GM19035 (cell line): ENCODE measurements at regions not wholly inside any gene's neighbourhood (a gene's known extent, or its start where the extent isn't known, plus 50 kb on each side); places are given as distances from the start of the nearest gene placed in this dataset.
"Not testable (repeated sequence)": the region's sequence is repeated elsewhere in the genome, so short reads cannot be mapped to it uniquely, and the experiment has no call there.

Experiments
- ATAC-seq: cut with Tn5 transposase; IDR thresholded peaks from one replicate; pipeline ENCODE4 v1.9.1; 2021; ENCODE audit not compliant: unreplicated experiment

DNA sequence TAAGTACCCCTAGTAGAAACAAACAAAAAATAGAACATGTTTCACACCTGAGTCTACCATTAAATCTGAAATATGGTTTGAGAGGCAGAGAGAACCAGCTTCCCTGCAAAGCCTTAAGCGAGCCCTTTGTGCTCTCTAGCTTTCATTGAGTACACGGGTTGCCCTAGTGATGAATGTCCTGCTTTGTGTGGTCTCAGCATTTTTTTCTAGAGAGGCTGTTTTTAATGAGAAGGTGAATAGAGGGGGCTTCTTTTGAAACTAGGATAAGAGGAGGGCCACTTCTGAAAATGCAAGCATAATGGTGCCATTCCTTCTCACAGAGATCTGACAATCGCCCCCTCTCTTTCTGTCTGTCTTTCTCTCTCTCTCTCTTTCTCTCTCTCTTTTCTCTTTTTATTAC lies 131.3 kb downstream of the MACIR start:
- ATAC-seq, result no peak

DNA sequence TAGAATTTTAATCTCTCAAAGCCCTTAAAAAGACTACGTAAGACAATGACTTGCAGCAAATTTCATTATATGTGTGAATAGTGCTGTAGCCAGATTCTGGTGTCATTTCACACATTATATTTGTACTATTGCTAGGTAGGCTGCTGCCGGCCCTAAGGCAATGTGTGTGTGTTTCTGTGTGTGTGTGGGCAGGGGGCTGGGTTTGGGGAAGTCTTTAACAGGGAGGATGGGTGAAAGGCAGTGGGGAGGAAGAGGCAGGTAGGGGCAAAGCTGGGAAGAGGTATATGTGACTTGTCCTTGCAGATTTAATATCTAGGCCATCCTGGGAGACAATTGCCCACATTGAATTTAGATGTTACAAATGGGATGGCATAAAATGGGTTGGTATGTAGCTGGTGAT lies 130.8 kb downstream of the MACIR start:
- ATAC-seq, result no peak

DNA sequence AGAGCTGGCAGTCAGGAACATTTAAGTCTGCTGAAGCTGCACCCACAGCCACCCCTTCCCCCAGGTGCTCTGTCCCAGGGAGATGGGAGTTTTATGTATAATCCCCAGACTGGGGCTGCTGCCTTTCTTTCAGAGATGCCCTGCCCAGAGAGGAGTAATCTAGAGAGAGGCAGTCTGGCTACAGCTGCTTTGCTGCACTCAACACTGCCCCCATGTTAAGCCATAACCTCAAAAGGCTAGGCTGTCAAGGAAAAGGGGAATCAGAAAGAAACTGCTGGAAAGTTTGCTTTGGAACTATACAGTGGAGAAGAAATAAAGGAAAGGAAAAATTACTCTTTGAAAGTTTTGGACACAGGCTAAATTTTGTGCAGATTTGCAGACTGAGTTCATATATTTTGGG lies 127.2 kb downstream of the MACIR start:
- no peak for ATAC-seq

DNA sequence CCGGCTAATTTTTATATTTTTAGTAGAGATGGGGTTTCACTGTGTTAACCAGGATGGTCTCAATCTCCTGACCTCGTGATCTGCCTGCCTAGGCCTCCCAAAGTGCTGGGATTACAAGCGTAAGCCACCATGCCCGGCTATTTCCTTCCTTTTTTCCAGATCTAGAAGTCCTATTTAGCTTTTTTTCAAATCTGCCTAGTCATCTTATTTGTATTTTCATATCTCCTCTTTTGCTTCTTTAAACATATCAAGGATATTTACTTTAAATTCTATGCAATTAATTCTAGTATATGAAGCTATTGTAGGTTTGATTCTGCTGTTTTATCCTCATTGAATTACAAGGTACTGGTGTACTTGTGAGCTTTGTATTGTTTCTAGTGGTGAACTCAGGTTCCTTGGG lies 119.1 kb downstream of the MACIR start:
- ATAC-seq, result not testable (repeated sequence)

DNA sequence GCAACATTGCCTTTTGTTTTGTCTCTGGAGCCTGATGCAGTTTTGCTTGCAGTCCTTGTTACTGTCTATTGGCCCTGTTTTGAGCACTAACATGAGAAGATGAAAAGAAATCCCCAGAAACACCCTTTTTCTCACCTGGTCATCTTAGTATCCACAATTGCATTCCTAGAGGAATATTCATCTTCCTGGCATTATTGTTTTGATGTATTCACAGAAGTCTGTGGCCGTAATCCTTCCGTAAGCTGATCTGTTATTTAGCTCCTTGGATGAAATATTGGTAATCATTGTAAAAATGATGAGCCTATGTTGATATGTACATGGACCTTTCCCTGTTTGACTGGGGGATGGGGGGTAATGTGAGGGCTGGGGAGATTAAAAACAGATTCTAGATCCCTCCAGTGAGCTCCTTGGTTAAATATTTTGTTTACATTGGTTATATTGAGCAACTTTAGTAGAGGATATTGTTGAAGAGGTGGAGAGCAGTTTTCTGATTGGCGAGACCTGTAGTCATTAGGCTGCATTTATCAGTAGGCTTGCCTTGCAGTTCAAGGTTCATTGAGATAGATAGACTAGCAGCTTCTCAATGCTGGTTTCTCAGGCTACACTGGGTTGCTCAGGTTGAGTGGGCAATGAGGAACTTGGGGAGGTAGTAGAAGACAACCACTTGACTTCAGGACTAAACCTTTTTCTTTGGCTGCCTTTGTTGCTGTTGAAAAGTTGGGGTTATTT lies 117.5 kb downstream of the MACIR start:
- ATAC-seq, result no peak

DNA sequence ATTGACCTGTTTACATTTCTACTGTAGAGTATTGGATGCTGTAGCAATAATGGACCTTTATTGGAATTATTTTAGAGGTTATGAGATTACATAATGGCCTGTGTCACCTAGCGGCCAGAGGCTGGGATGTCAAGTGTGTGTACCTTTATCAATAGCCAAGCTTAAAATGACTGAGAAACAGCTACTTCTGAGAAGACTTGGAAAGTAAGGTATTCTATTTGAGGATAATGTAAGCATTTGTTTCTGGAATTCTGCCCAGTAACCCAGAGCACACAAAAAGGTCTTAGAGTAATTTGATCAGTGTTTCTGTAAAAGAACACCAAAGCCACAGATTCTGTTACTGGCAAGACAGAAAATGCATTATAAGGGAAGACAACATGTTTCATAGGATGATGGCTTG lies 116.8 kb downstream of the MACIR start:
- no peak for ATAC-seq

DNA sequence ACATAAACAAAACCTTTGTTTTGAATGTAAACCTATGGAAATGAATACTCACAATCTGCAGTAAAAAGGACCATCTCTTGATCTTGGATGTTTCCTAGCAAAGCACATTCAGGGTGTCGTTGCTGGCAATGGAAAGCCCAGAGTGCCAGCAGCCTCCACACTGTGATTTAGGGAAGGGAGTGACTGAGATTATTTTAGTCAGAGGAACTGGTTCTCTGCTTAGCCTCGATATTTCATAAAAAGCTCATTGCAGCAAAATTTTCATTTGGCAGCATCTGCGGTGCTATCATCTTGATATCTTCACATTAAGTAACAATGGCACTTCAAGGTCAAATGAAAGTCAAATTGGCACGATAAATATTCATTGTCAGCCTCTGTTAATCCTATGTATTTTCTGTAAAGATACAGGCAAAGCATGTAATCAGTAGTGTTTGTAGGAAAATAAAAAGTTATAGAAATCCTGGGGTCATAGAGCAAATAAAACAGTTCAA lies 116.0 kb downstream of the MACIR start:
- no peak for ATAC-seq

DNA sequence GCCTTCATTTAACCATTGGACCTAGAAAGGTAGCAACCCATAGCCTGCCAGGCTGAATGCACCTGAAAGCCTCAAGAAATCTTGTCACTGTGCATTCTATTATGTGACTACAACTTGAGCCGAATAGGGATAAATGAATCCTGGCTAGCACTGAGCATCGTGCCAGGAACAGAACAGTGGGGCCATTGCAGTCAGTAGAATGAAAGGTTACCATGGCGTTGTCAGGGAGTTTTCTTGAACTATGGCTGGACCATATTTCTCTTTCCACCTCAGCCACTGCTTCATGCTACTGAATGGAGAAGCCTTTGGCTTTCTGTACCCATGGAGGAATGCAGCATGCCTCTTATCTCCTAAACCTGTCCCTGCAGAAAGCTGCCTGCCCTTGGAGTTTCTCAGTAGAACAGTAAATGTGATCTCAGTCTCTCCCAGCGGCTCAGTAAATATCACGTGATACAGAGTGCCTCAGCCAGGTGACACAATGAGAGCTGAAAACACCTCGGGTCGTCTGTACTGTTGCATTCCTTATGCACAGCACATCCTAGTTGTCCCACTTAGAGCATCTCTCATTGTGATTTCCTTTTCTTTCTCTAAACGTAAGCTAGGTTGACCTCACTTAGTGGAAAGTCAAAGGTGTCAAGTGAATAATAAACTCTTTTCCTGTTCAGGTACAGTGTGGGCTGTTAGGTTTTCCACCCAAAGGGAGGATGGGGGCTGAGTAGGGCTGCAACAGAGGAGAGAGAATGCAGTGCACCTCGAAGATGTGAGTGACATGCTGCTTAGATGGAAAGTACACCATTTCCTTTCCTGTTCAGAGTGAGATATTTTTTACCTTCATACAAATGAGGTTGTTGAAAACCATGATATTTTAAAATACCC lies 115.3 kb downstream of the MACIR start:
- no peak for ATAC-seq

DNA sequence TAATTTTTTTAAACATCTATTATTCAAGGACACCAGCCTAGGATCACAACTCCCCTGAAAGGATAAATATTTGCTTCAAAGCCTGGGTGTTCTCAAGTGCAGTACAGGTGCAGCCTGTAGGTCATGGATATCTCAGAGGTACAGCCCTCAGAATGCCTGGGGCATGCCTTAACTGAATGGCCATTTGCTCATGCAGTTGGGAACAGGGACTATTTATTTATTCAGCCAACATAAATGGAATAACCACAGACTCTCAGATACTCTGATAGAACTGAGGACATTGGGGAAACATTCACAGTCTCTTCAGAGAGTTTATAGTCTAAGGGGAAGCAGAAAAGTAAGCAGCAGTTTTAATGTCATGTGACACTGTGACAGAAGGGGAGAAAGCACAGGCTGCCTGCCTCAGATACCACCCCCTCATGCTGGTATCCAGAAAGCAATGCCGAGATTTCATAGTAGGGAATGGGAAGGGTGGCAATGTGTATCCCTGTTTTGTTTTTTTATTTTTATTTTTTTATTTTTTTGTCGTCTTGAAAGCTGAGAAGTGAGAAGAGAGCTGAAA lies 112.6 kb downstream of the MACIR start:
- no peak for ATAC-seq

DNA sequence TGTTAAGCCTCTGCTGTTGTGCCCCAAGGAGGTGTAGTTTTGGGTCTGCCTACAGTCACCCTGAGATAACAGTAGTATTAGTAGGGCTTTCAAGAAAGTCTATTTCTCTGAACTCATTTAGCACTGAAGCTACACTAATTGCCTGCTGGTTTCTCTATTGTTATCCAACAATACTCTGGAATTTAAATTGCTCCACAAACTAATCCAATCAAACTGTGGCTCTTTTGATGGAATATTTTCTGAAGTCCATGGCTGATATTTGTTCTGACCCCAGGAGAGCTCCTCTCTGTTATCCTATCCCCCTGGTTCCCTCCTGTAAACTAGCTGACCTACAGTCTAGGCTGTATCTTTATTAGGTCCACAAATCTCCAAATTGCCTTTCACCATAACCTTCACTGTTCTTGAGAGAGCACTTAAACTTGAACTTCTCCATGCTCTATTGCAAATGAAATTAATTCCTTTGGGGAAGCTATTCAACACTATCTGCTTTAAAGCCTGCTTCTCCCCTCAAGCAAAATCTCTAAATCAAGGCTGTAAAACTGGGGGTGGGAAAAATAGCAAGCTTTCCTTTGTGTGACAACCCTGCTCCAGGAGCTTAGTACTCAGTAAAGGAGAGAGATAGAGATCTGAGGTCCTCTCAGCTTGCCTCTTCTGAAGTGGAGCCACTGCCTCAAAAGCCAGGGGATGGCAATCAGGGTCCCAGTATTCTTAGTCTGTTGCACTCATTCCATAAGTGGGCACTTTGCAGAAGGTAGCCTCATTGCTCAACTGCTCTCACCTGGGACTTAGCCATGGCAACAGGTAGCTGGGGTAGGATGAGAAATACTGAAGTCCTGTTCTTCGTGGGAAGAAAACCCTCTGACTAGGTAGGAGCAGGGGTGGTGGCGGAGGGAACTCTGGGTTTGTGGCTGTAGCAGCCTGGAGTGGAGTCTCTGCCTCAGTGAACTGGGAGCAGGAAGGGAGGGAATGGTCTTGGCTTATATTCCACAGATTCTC lies 110.9 kb downstream of the MACIR start:
- no peak for ATAC-seq

DNA sequence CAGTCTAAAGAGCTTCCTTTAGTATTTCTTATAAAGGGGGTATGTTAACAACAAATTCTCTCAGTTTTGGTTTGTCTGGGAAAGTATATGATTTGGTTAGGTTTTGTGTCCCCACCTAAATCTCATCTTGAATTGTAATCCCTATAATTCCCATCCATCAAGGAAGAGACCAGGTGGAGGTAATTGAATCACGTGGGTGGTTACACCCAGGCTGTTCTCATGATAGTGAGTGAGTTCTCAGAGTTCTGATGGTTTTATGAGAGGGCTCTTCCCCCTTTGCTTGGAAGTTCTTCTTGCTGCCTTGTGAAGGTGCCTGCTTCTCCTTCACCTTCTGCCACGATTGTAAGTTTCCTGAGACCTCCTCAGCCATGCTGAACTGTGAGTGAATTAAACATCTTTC lies 109.1 kb downstream of the MACIR start:
- ATAC-seq, result no peak

DNA sequence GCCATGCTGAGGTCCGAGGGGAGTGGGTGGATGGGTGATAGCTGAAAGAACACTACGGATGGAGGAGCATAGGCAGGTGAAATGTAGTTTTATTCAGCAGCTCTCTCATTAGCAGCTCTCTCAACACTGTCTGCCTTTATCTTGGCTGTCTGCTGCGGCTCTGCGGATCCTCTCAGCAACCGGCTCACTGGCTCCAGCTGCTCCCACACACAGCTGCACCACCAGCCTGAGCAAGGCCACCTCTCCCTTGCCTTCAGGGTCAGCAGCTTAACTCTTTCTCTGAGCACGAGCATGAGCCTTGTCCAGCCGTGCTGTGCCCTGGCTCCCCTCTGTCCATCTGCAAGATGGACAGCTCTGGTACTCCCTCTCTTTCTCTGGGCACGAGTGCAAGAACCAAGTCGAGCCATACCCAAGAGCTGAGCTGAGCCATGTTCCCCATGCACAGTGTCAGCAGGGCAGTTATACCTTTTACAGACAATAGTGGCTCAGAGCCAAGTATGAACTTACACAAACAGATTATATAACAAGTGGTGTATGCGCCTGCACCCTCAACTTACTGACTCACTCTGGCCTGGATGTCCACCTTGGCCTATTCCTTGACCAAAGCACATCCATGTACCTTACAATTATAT lies 108.5 kb downstream of the MACIR start:
- ATAC-seq, result no peak

DNA sequence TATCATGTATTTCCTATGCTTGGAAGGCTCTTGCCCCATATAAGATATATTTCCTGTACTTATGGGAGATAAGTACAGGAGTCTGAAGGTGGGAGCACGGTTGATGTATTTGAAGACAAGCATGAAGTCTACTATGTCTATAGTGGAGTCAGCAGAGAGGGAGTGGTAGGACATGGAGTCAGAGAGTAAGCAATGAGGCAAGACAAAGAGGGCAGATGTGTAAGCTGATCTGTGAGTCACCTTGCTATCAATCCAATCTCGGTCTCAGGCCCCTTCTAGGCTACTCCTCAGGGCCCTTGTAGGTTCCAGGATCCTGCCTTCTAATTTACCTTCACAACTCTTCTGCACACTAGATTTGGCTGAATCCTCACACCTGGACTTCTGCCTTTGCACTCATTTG lies 105.5 kb downstream of the MACIR start:
- ATAC-seq, result no peak

DNA sequence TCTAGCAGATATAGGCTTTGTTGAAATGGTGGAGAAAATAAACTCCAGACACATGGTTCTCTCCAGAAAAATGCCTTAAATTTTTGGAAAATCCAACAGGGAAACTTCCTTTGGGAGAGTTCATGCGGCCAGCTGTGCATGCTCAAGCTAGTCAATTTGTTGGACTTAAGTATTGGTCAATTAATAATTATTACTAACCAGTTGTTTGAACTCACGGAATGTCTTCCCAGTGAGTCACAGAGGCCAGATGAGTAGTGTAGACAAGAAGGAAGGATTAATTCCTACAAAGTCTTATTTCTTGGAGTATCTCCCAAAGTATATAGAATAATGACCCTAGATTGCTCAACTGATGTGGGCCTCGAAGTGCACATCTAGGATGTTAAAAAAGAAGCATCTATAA lies 103.6 kb downstream of the MACIR start:
- ATAC-seq, result no peak

DNA sequence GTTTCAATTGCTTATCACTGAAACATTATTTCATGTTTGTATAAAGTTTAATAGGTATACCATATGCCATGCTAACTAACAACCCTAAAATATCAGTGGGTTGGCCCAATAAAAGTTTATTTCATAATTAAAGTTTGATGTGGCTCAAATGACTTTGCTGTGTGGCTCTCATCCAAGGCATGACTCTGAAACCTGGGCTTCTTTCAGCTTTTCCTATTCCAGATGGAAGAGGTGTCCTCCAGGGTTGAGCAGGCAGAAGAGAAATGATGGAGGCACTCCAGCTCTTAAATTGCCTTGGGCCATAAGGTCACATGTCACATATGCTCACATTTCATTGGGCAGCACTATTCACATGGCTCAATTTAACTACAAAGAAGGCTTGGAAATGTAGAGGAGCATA lies 101.9 kb downstream of the MACIR start:
- ATAC-seq, result no peak

DNA sequence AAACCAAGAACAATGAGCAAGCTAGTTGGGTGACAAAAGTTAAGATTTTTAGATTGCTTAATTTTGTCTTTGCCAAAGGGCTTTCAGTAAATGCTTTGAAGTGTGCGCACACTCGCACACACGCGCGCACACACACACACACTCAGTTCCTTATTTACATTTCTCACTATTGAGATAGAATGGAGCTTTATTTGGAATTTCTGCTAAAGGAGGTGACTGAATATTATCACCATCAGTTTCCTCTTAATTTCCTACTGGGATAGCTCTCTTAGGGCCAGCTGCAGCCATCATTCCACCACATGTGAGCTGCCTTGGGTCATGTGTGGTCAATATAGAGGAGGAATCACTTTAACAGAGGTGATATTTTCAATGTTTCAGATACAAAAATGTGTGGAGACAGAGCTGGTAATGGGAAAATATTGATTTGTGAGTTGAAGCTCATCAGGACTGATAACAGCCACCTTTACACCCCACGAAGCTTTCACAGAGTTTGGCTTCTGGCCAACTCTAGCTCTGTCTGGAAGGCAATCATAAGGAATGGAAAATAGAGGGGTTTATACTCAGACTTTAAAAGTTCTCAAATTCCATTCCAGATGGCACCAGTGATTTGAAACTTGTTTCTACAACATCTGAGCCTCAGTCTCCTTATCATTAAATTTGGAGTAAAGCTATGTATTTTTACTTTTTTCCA lies 99.9 kb downstream of the MACIR start:
- no peak for ATAC-seq

DNA sequence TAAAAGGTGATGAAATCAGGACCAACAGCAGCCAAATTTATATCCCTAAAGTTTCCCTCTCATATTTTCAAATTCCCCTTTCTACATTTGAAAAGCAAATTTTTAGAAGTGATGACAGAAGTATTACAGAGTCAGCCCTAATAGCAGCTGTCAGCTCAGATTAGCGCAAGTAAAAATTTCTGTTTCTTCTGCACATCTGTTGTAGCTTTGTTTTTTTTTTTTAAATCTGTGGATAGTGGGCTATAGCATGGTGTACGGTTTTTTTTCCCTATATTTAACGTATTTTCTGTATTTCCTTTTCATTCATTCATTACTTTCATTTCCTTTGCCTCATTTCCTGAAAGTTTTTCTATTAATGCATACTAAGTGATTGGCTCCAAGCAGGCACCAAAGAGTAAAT lies 99.1 kb downstream of the MACIR start:
- no peak for ATAC-seq

DNA sequence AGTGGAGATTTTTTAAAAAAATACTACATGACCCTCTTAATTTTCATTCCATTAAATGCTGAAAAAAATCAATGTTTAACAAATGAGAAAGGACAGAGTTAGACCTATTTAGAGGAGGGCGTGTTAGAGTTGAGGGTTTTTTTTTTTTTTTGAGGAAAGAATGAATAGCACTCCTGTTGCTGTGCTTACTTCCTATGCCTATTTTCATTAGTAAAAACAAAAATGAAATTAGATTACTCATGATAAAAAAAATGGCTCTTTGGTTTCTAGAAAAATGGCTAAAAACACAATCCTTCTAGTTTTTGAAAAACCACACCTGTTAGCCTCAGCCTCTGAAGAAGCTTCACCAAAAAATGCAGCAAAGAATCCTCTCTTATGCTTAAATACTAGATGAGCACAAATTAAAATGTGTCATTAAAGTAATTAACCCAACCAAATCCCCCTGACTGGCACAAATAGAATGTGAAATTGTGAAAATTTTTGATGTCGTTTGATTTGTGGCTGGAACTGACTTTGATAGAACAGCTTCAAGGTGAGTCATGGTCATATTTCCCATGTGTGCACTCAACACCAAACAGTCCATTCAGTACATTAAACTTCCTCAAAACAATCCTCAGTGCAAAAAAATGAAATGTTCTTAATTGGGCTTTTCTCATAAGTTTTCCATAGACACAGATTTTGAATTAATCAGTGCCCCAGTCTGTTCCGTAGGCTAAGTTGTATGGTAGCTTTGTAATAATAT lies 98.0 kb downstream of the MACIR start:
- ATAC-seq, result peak; percentile 61

DNA sequence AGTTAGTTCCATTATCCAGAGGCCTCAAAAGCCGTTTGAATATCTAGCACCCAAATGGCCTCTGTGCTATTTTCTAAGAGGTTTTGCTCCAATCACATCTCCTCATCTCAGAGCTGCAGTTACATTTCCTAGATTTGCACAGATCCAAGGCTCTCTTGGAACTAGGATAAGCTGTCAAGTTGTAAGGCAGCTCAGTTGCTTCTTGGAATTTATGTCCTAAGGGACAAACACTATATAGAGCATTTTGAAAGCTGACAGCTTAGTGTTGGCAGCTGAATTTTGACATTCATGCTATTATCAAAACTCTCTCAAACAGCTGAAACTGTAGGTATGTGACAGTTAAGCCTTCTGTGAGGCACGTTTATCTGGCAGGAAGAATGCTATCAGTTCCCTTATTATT lies 97.0 kb downstream of the MACIR start:
- ATAC-seq, result no peak
